ENCODE measurements at regions not wholly inside any gene's neighbourhood (a gene's known extent, or its start where the extent isn't known, plus 50 kb on each side); places are given as distances from the start of the nearest gene placed in this dataset.

DNA sequence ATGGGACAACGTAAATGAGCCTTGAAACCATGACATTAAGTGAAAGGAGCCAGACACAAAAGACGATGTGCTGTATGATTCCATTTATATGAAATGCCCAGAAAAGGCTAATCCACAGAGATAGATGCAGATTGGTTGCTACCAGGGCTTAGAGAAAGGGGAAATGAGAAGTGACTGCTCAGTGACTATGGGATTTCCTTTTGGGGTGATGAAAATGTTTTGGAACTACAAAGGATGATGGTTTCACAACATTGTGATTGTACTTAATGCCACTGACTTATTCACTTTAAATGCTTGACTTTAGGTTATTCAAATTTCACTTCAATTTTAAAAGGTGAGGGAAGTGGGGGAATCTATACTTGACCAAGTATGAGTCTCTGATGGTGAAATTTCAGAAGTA lies 414.3 kb downstream of the SETD4 start:
- Histone ChIP-seq H3K4me2 (no peak overlapping the region), H3K4me3 (no peak overlapping the region), H3K4me1 (no peaks in the 10 kb centered on the region), H3K9me3 (no peaks in the 10 kb centered on the region), H3K27ac (no peak overlapping the region)
- CTCF ChIA-PET: no interaction called here
- 0% methylated on average over 2 of the region's 2 CpGs for WGBS (ENCODE audit: missing lambda C conversion rate)
- POLR2A ChIA-PET: no interaction called here
- ATAC-seq: no peak
- DNase-seq (ENCODE audit: low read depth in 1 of 2, low spot score in 1 of 2): no peak
- TF ChIP-seq BHLHE40 (IDR thresholded peaks at IDR 0.05; ENCODE audit: low read depth, low read length): no peak
- no peak for TF ChIP-seq HEYL (CRISPR knock-in tag; IDR thresholded peaks at IDR 0.05)
- no peak for TF ChIP-seq NPAS2 (CRISPR knock-in tag; IDR thresholded peaks at IDR 0.05; ENCODE audit: borderline replicate concordance)
- TF ChIP-seq GATA3 (IDR thresholded peaks at IDR 0.05; ENCODE audit: borderline replicate concordance): no peak
- TF ChIP-seq JUN (IDR thresholded peaks at IDR 0.05): no peak
- no peak for TF ChIP-seq ZC3H11A (IDR thresholded peaks at IDR 0.05)
- TF ChIP-seq HDAC2 (IDR thresholded peaks at IDR 0.05): no peak
- no peak for TF ChIP-seq FOXS1 (CRISPR knock-in tag; IDR thresholded peaks at IDR 0.05)
- TF ChIP-seq, protein P1, sequence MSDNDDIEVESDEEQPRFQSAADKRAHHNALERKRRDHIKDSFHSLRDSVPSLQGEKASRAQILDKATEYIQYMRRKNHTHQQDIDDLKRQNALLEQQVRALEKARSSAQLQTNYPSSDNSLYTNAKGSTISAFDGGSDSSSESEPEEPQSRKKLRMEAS (IDR thresholded peaks at IDR 0.05): no peak
- no peak for TF ChIP-seq ZFP36 (IDR thresholded peaks at IDR 0.05; ENCODE audit: borderline replicate concordance, partially characterized antibody)
- TF ChIP-seq, protein P2, sequence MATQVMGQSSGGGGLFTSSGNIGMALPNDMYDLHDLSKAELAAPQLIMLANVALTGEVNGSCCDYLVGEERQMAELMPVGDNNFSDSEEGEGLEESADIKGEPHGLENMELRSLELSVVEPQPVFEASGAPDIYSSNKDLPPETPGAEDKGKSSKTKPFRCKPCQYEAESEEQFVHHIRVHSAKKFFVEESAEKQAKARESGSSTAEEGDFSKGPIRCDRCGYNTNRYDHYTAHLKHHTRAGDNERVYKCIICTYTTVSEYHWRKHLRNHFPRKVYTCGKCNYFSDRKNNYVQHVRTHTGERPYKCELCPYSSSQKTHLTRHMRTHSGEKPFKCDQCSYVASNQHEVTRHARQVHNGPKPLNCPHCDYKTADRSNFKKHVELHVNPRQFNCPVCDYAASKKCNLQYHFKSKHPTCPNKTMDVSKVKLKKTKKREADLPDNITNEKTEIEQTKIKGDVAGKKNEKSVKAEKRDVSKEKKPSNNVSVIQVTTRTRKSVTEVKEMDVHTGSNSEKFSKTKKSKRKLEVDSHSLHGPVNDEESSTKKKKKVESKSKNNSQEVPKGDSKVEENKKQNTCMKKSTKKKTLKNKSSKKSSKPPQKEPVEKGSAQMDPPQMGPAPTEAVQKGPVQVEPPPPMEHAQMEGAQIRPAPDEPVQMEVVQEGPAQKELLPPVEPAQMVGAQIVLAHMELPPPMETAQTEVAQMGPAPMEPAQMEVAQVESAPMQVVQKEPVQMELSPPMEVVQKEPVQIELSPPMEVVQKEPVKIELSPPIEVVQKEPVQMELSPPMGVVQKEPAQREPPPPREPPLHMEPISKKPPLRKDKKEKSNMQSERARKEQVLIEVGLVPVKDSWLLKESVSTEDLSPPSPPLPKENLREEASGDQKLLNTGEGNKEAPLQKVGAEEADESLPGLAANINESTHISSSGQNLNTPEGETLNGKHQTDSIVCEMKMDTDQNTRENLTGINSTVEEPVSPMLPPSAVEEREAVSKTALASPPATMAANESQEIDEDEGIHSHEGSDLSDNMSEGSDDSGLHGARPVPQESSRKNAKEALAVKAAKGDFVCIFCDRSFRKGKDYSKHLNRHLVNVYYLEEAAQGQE (IDR thresholded peaks at IDR 0.05): no peak
- TF ChIP-seq MYC (IDR thresholded peaks at IDR 0.05; ENCODE audit: borderline replicate concordance, low read length): no peak
- TF ChIP-seq, protein P3, sequence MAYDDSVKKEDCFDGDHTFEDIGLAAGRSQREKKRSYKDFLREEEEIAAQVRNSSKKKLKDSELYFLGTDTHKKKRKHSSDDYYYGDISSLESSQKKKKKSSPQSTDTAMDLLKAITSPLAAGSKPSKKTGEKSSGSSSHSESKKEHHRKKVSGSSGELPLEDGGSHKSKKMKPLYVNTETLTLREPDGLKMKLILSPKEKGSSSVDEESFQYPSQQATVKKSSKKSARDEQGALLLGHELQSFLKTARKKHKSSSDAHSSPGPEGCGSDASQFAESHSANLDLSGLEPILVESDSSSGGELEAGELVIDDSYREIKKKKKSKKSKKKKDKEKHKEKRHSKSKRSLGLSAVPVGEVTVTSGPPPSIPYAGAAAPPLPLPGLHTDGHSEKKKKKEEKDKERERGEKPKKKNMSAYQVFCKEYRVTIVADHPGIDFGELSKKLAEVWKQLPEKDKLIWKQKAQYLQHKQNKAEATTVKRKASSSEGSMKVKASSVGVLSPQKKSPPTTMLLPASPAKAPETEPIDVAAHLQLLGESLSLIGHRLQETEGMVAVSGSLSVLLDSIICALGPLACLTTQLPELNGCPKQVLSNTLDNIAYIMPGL (CRISPR knock-in tag; IDR thresholded peaks at IDR 0.05; ENCODE audit: borderline replicate concordance): no peak
- TF ChIP-seq KDM1A (IDR thresholded peaks at IDR 0.05; ENCODE audit: low read depth): no peak
- no peak for TF ChIP-seq MAZ (IDR thresholded peaks at IDR 0.05; ENCODE audit: borderline replicate concordance, low read depth, low read length)
- no peak for TF ChIP-seq CBX2 (IDR thresholded peaks at IDR 0.05; ENCODE audit: borderline replicate concordance, low read depth)
- TF ChIP-seq FOSB (CRISPR knock-in tag; IDR thresholded peaks at IDR 0.05): no peak
- FAIRE-seq: no peak

DNA sequence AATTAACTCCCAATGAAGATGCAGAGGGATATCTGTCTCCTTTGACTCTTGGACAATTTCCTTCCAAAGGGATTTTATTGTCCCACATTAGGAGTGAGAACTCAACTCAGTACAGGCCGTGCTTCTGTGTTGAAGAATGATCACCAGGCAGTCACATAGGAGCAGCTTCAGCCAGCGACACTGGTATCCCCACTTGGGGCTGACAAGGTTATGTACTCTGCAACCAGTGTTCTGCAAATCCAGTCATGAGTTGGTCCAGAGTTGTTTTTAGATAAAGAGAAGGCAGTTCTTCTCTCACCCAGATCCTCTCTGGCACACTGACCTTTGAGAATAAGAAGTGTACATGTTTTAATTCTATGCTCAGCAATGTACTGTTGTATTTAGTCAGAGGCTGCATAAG lies 415.8 kb downstream of the SETD4 start:
- H3K27ac ChIP-seq: no peak overlapping the region
- H3K4me3 ChIP-seq: no peak overlapping the region
- CTCF ChIA-PET: no interaction called here
- WGBS (ENCODE audit: missing lambda C conversion rate): 11% methylated on average over 2 of the region's 2 CpGs
- no peak for FAIRE-seq
- no peaks in the 10 kb centered on the region for H3K4me1 ChIP-seq
- H3K4me2 ChIP-seq: no peak overlapping the region
- POLR2A ChIA-PET: no interaction called here
- DNase-seq (ENCODE audit: low read depth in 1 of 2, low spot score in 1 of 2): no peak
- TF ChIP-seq, protein P4, sequence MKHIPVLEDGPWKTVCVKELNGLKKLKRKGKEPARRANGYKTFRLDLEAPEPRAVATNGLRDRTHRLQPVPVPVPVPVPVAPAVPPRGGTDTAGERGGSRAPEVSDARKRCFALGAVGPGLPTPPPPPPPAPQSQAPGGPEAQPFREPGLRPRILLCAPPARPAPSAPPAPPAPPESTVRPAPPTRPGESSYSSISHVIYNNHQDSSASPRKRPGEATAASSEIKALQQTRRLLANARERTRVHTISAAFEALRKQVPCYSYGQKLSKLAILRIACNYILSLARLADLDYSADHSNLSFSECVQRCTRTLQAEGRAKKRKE (CRISPR knock-in tag; IDR thresholded peaks at IDR 0.05; ENCODE audit: low read depth): no peak
- TF ChIP-seq, protein P2 (IDR thresholded peaks at IDR 0.05): no peak
- no peak for TF ChIP-seq POLR2AphosphoS2 (conservative IDR thresholded peaks at IDR 0.05; ENCODE audit: low read length)
- TF ChIP-seq JUN (IDR thresholded peaks at IDR 0.05): no peak
- TF ChIP-seq NR3C1 (IDR thresholded peaks at IDR 0.05): no peak
- TF ChIP-seq RCOR1 (IDR thresholded peaks at IDR 0.05; ENCODE audit: low read depth, low read length): no peak
- TF ChIP-seq, protein P3 (CRISPR knock-in tag; IDR thresholded peaks at IDR 0.05; ENCODE audit: borderline replicate concordance): no peak
- no peak for TF ChIP-seq NPAS2 (CRISPR knock-in tag; IDR thresholded peaks at IDR 0.05; ENCODE audit: borderline replicate concordance)
- TF ChIP-seq, protein P5, sequence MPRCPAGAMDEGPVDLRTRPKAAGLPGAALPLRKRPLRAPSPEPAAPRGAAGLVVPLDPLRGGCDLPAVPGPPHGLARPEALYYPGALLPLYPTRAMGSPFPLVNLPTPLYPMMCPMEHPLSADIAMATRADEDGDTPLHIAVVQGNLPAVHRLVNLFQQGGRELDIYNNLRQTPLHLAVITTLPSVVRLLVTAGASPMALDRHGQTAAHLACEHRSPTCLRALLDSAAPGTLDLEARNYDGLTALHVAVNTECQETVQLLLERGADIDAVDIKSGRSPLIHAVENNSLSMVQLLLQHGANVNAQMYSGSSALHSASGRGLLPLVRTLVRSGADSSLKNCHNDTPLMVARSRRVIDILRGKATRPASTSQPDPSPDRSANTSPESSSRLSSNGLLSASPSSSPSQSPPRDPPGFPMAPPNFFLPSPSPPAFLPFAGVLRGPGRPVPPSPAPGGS (IDR thresholded peaks at IDR 0.05): no peak
- no peak for TF ChIP-seq ZC3H11A (IDR thresholded peaks at IDR 0.05)
- H3K9me3 ChIP-seq: no peaks in the 10 kb centered on the region
- no peak for ATAC-seq

All from A549 (cell line).